Uterus (tissue), 2 donors: ENCODE measurements at regions not wholly inside any gene's neighbourhood (a gene's known extent, or its start where the extent isn't known, plus 50 kb on each side); places are given as distances from the start of the nearest gene placed in this dataset.

Source experiments
- POLR2A ChIP-seq, 2 donors: fragments of 450-650 bp; IDR thresholded peaks; one replicate each; pipeline ENCODE4 v1.6.1; 2016; ENCODE audit warnings: antibody characterized with exemption in 2 of 2, mild to moderate bottlenecking in 1 of 2, moderate library complexity in 1 of 2
- TF ChIP-seq, protein P1 (sequence below), 4 experiments: fragments of 200-600 bp in 2 of 4; fragments of 450-650 bp in 2 of 4; sonication (generic) in 2 of 4; IDR thresholded peaks; one replicate each; pipeline ENCODE4 v1.5.1; 2016 to 2019; ENCODE audit warnings: antibody characterized with exemption in 4 of 4, mild to moderate bottlenecking in 2 of 4, moderate library complexity in 1 of 4

- TF ChIP-seq, protein P1, sequence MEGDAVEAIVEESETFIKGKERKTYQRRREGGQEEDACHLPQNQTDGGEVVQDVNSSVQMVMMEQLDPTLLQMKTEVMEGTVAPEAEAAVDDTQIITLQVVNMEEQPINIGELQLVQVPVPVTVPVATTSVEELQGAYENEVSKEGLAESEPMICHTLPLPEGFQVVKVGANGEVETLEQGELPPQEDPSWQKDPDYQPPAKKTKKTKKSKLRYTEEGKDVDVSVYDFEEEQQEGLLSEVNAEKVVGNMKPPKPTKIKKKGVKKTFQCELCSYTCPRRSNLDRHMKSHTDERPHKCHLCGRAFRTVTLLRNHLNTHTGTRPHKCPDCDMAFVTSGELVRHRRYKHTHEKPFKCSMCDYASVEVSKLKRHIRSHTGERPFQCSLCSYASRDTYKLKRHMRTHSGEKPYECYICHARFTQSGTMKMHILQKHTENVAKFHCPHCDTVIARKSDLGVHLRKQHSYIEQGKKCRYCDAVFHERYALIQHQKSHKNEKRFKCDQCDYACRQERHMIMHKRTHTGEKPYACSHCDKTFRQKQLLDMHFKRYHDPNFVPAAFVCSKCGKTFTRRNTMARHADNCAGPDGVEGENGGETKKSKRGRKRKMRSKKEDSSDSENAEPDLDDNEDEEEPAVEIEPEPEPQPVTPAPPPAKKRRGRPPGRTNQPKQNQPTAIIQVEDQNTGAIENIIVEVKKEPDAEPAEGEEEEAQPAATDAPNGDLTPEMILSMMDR (IDR thresholded peaks at IDR 0.05): no peak
- TF ChIP-seq POLR2A (IDR thresholded peaks at IDR 0.05): no peak
These were observed 1260.1 kb upstream of the ACO1 start for GRCh38 chr9:31124389-31124788.
